H1 (cell line): ENCODE measurements at regions not wholly inside any gene's neighbourhood (a gene's known extent, or its start where the extent isn't known, plus 50 kb on each side); places are given as distances from the start of the nearest gene placed in this dataset.

Experiments
- CTCF ChIA-PET: fragments of 300-600 bp; sonication (Branson Sonifier 250); formaldehyde crosslinking; loops from one replicate; lab custom pipeline; 2021; ENCODE audit not compliant: partially characterized antibody; lab: Charles Lee
- POLR2A ChIA-PET: fragments of 300-600 bp; sonication (Branson Sonifier 250); formaldehyde crosslinking; loops from one replicate; lab custom pipeline; 2021; ENCODE audit warnings: inconsistent platforms; ENCODE audit not compliant: partially characterized antibody; lab: Charles Lee
- DNase-seq, 2 experiments: peaks; one replicate each; pipeline versions ENCODE4 v3.0.0 to v3.0.0-alpha.2; 2010 to 2022; ENCODE audit warnings: low spot score in 2 of 2, low read depth in 1 of 2, mixed read lengths in 1 of 2
- FAIRE-seq: peaks from 2 replicates; lab custom pipeline; 2011; peaks lifted over from hg19 to GRCh38; lab: Jason Lieb, UNC
- H2AFZ ChIP-seq: 2 replicates; pipeline ENCODE4 v1.8.1; 2012; ENCODE audit warnings: low read length, inconsistent platforms
- H2AK5ac ChIP-seq: 2 replicates; pipeline ENCODE4 v1.6.1; 2013; ENCODE audit warnings: low read depth, low read length
- H2BK120ac ChIP-seq: replicated peaks from 2 replicates; pipeline ENCODE3; 2013; ENCODE audit warnings: low read depth, low read length, inconsistent platforms
- H2BK12ac ChIP-seq: 2 replicates; pipeline ENCODE4 v1.6.1; 2013; ENCODE audit warnings: low read depth, low read length
- H2BK15ac ChIP-seq: 2 replicates; pipeline ENCODE4 v1.6.1; 2013; ENCODE audit warnings: low read length
- H2BK20ac ChIP-seq: 2 replicates; pipeline ENCODE4 v1.6.1; 2013; ENCODE audit warnings: low read length
- H2BK5ac ChIP-seq: 2 replicates; pipeline ENCODE4 v1.6.1; 2013; ENCODE audit warnings: low read depth, low read length
- H3K14ac ChIP-seq: 2 replicates; pipeline ENCODE4 v1.6.1; 2013; ENCODE audit warnings: inconsistent platforms; ENCODE audit not compliant: insufficient read length
- H3K18ac ChIP-seq: 2 replicates; pipeline ENCODE4 v1.6.1; 2013; ENCODE audit warnings: low read length; ENCODE audit errors: extremely low read depth
- H3K23ac ChIP-seq: 2 replicates; pipeline ENCODE4 v1.6.1; 2013; ENCODE audit warnings: inconsistent platforms; ENCODE audit not compliant: insufficient read length
- H3K23me2 ChIP-seq: 2 replicates; pipeline ENCODE4 v1.6.1; 2013; ENCODE audit warnings: low read depth, low read length
- H3K27ac ChIP-seq: 2 replicates; pipeline ENCODE4 v1.6.1; 2011; ENCODE audit warnings: low read depth, low read length, inconsistent platforms
- H3K27me3 ChIP-seq, 4 experiments: replicated peaks in 1 of 4; 1 replicate in 1 of 4; 2 replicates in 3 of 4; pipeline versions ENCODE4 v1.6.1 to v1.8.1; 2011 to 2013; ENCODE audit warnings: low read length in 3 of 4, mild to moderate bottlenecking in 3 of 4, inconsistent platforms in 2 of 4, mixed read lengths in 2 of 4, moderate library complexity in 1 of 4; ENCODE audit not compliant: control insufficient read depth in 3 of 4, insufficient read depth in 3 of 4; ENCODE audit errors: extremely low read depth in 1 of 4
- H3K36me3 ChIP-seq, 4 experiments: 2 replicates each; pipeline versions ENCODE4 v1.6.1 to v1.8.1; 2011 to 2013; ENCODE audit warnings: mild to moderate bottlenecking in 4 of 4, low read length in 3 of 4, moderate library complexity in 2 of 4, control low read depth in 1 of 4, inconsistent platforms in 1 of 4; ENCODE audit not compliant: insufficient read depth in 4 of 4, control insufficient read depth in 2 of 4
- H3K4ac ChIP-seq: replicated peaks from 2 replicates; pipeline ENCODE3; 2013; ENCODE audit warnings: low read length, low read depth, mixed read lengths, inconsistent platforms; ENCODE audit not compliant: insufficient read length
- H3K4me1 ChIP-seq, 4 experiments: replicated peaks in 1 of 4; 1 replicate in 1 of 4; 2 replicates in 3 of 4; pipeline versions ENCODE4 v1.6.1 to v1.8.1; 2011 to 2013; ENCODE audit warnings: low read length in 3 of 4, inconsistent platforms in 2 of 4, mixed read lengths in 1 of 4; ENCODE audit not compliant: insufficient read depth in 4 of 4, control insufficient read depth in 3 of 4
- H3K4me2 ChIP-seq, 2 experiments: 2 replicates each; pipeline versions ENCODE4 v1.6.1 to v1.8.1; 2011 to 2013; ENCODE audit warnings: low read depth in 2 of 2, low read length in 2 of 2, control low read depth in 1 of 2, inconsistent platforms in 1 of 2, mild to moderate bottlenecking in 1 of 2; ENCODE audit not compliant: insufficient read depth in 1 of 2
- H3K4me3 ChIP-seq, 4 experiments: fragments of 200-600, 300-600 bp in 1 of 4; sonication (generic), shearing (Covaris generic), sonication (Bioruptor Twin) in 1 of 4; 2 replicates each; pipeline versions ENCODE4 v1.5.1 to v1.8.1; 2011 to 2016; ENCODE audit warnings: low read length in 4 of 4, low read depth in 3 of 4, control low read depth in 2 of 4, inconsistent platforms in 2 of 4, mild to moderate bottlenecking in 2 of 4, mixed read lengths in 1 of 4, moderate library complexity in 1 of 4; ENCODE audit not compliant: insufficient read depth in 2 of 4; ENCODE audit errors: extremely low read depth in 1 of 4
- H3K56ac ChIP-seq: replicated peaks from 2 replicates; pipeline ENCODE3; 2013; ENCODE audit warnings: low read depth, mild to moderate bottlenecking, mixed read lengths, low read length, inconsistent platforms; ENCODE audit not compliant: insufficient read length
- H3K79me1 ChIP-seq: 2 replicates; pipeline ENCODE4 v1.6.1; 2013; ENCODE audit warnings: low read depth, low read length, control low read depth
- H3K79me2 ChIP-seq, 2 experiments: 2 replicates each; pipeline versions ENCODE4 v1.6.1 to v1.8.1; 2012 to 2013; ENCODE audit warnings: low read length in 2 of 2, mild to moderate bottlenecking in 2 of 2, inconsistent platforms in 1 of 2; ENCODE audit not compliant: insufficient read depth in 2 of 2, control insufficient read depth in 1 of 2
- H3K9ac ChIP-seq, 4 experiments: replicated peaks in 1 of 4; 1 replicate in 1 of 4; 2 replicates in 3 of 4; pipeline versions ENCODE4 v1.6.1 to v1.8.1; 2011 to 2013; ENCODE audit warnings: low read depth in 3 of 4, low read length in 3 of 4, control low read depth in 2 of 4, mild to moderate bottlenecking in 2 of 4, moderate library complexity in 2 of 4, inconsistent platforms in 1 of 4; ENCODE audit errors: extremely low read depth in 1 of 4
- H3K9me3 ChIP-seq, 2 experiments: 2 replicates each; pipeline versions ENCODE4 v1.6.1 to v1.8.1; 2012 to 2013; ENCODE audit warnings: mild to moderate bottlenecking in 2 of 2, moderate library complexity in 2 of 2, control low read depth in 1 of 2, inconsistent platforms in 1 of 2, low read depth in 1 of 2, low read length in 1 of 2, mixed read lengths in 1 of 2; ENCODE audit not compliant: insufficient read depth in 2 of 2
- H4K20me1 ChIP-seq, 2 experiments: replicated peaks in 1 of 2; 2 replicates each; pipeline versions ENCODE3 to v1.8.1; 2011 to 2013; ENCODE audit warnings: inconsistent platforms in 2 of 2, low read length in 2 of 2, mild to moderate bottlenecking in 1 of 2; ENCODE audit not compliant: insufficient read depth in 2 of 2, control insufficient read depth in 1 of 2
- H4K5ac ChIP-seq: 2 replicates; pipeline ENCODE4 v1.6.1; 2013; ENCODE audit warnings: low read length, low read depth, mixed read lengths, inconsistent platforms; ENCODE audit not compliant: insufficient read length
- H4K8ac ChIP-seq: 2 replicates; pipeline ENCODE4 v1.8.0; 2013; ENCODE audit warnings: mild to moderate bottlenecking, moderate library complexity, low read length, inconsistent platforms; ENCODE audit not compliant: insufficient read depth; ENCODE audit errors: extremely low read depth
- H4K91ac ChIP-seq: replicated peaks from 2 replicates; pipeline ENCODE3; 2013; ENCODE audit warnings: low read length, mixed read lengths, inconsistent platforms; ENCODE audit not compliant: insufficient read length
- KDM4A ChIP-seq: IDR thresholded peaks from one replicate; pipeline ENCODE4 v1.7.1; 2012; ENCODE audit warnings: low read depth, mild to moderate bottlenecking, moderate library complexity, low read length, inconsistent platforms; ENCODE audit not compliant: severe bottlenecking
- WGBS, 2 experiments: shearing (Covaris generic) in 1 of 2; methylation state at CpG; one replicate each; pipeline versions ENCODE4 v1.1.6 to v1.1.7; 2013 to 2015; ENCODE audit warnings: low lambda C conversion rate in 2 of 2, mixed read lengths in 2 of 2, inconsistent platforms in 1 of 2, low coverage in 1 of 2, missing lambda C conversion rate in 1 of 2; ENCODE audit not compliant: insufficient replicate concordance in 2 of 2, insufficient coverage in 1 of 2, insufficient read length in 1 of 2; ENCODE audit errors: extremely low coverage in 1 of 2, missing lambda C conversion rate in 1 of 2; 5-methylcytosine and 5-hydroxymethylcytosine counted together
- TF ChIP-seq, protein P1 (sequence below): IDR thresholded peaks from 2 replicates; pipeline ENCODE4 v1.6.1; 2012; ENCODE audit warnings: inconsistent platforms

DNA sequence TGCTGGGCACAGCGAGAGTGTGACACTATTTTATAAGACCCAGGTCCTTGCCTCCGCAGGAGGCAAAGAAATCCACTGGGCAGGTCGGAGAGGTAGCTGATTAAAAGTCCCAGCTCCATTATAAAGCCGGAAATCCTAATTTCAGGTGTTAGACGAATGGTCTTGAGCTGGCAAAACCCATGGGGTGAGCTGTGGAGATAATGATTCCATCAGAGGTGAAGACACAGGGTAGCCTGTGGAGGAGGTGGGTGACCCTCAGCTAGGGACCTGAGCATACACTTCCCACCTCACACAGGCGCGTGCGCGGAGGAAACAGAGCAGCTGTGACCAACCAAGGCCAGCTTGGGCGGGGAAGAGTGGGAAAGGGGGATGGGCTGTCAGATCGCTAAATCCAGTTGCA lies 201.7 kb upstream of the CXCR4 start:
- Histone ChIP-seq H3K4ac (no peak overlapping the region), H3K4me1 (peaks cover 1 to 12% (median 5%) of the 10 kb centered on the region in 4 experiments; a peak in 3 of 7 replicates), H4K5ac (no peak overlapping the region), H4K8ac (no peak overlapping the region), H3K18ac (no peak overlapping the region; the same call in 1 of the 2 replicates), H2BK20ac (no peak overlapping the region), H3K23ac (no peak overlapping the region), H2BK5ac (peak overlapping the region; percentile 66; the same call in 1 of the 2 replicates), H3K36me3 (no peaks in the 10 kb centered on the region), H3K9me3 (no peaks in the 10 kb centered on the region), H3K23me2 (no peaks in the 10 kb centered on the region), H3K79me1 (no peaks in the 10 kb centered on the region), H4K91ac (no peak overlapping the region), H3K9ac (no peak overlapping the region), H3K27ac (no peak overlapping the region), H3K27me3 (no peaks in the 10 kb centered on the region), H2BK12ac (0 out of 2 replicates have a peak overlapping the region, but pooled peaks have one; percentile 17), H2AK5ac (no peak overlapping the region), H3K79me2 (no peaks in the 10 kb centered on the region), H3K4me2 (no peak overlapping the region), H2BK15ac (peak overlapping the region; percentile 88; the same call in 1 of the 2 replicates), H3K56ac (no peak overlapping the region), H4K20me1 (no peaks in the 10 kb centered on the region), H3K4me3 (no peak overlapping the region), H3K14ac (no peak overlapping the region), H2BK120ac (no peak overlapping the region), H2AFZ (peak overlapping the region; percentile 58; the same call in 1 of the 2 replicates)
- POLR2A ChIA-PET: interaction anchor here (0.7 kb wide), 1 partner anchor 11 kb away, joined by 3 read pairs; no protein-coding TSS in a partner anchor
- DNase-seq (no peak), FAIRE-seq (no peak)
- TF ChIP-seq KDM4A: no peak
- TF ChIP-seq, protein P1, sequence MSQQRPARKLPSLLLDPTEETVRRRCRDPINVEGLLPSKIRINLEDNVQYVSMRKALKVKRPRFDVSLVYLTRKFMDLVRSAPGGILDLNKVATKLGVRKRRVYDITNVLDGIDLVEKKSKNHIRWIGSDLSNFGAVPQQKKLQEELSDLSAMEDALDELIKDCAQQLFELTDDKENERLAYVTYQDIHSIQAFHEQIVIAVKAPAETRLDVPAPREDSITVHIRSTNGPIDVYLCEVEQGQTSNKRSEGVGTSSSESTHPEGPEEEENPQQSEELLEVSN: peak; percentile 28; the same call in 1 of the 2 replicates
- WGBS, 2 experiments: 90% methylated on average over 11 of the region's 11 CpGs; no CpG with 5 or more reads in 1 of the 2 experiments
- CTCF ChIA-PET: interaction anchor here (0.5 to 0.9 kb wide), 4 partner anchors 11 to 418 kb away, joined by 3 to 4 read pairs (median 4); no protein-coding TSS in a partner anchor
